Retinal pigment epithelial cell (primary cell): ENCODE measurements at regions not wholly inside any gene's neighbourhood (a gene's known extent, or its start where the extent isn't known, plus 50 kb on each side); places are given as distances from the start of the nearest gene placed in this dataset.
"Not testable (repeated sequence)": the region's sequence is repeated elsewhere in the genome, so short reads cannot be mapped to it uniquely, and the experiment has no call there.

Source experiments
- DNase-seq: peaks from one replicate; pipeline ENCODE4 v3.0.0-alpha.2; 2010; ENCODE audit warnings: low read depth
- H3K4me3 ChIP-seq: 2 replicates; pipeline ENCODE4 v1.5.1; 2011; ENCODE audit warnings: mild to moderate bottlenecking, low read length, control low read depth, moderate library complexity
- TF ChIP-seq, protein P1 (sequence below): conservative IDR thresholded peaks from 2 replicates; pipeline ENCODE4 v1.5.1; 2011; ENCODE audit warnings: low read depth, low read length, control low read depth, inconsistent platforms

DNA sequence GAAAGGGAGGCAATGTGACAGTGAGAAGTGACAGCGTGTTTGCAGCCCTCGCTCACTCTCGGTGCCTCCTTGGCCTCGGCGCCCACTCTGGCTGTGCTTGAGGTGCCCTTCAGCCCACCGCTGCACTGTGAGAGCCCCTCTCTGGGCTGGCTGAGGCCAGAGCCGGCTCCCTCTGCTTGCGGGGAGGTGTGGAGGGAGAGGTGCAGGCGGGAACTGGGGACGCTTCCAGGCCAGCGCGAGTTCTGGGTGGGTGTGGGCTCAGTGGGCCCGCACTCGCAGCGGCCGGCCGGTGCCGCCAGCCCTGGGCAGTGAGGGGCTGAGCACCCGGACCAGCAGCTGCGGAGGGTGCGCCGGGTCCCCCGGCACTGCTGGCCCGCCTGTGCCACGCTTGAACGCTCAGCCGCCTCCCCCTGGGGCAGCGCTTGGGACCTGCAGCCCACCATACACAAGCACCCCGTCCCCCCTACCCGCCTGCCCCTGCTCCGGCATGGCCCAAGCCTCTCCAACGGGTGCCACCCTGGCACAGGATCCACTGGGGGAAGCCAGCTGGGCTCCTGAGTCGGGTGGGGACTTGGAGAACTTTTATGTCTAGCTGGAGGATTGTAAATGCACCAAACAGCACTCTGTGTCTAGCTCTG, 1142.8 kb upstream of the INTU start:
- TF ChIP-seq, protein P1, sequence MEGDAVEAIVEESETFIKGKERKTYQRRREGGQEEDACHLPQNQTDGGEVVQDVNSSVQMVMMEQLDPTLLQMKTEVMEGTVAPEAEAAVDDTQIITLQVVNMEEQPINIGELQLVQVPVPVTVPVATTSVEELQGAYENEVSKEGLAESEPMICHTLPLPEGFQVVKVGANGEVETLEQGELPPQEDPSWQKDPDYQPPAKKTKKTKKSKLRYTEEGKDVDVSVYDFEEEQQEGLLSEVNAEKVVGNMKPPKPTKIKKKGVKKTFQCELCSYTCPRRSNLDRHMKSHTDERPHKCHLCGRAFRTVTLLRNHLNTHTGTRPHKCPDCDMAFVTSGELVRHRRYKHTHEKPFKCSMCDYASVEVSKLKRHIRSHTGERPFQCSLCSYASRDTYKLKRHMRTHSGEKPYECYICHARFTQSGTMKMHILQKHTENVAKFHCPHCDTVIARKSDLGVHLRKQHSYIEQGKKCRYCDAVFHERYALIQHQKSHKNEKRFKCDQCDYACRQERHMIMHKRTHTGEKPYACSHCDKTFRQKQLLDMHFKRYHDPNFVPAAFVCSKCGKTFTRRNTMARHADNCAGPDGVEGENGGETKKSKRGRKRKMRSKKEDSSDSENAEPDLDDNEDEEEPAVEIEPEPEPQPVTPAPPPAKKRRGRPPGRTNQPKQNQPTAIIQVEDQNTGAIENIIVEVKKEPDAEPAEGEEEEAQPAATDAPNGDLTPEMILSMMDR, result no peak
- DNase-seq, result no peak
- H3K4me3 ChIP-seq, result no peak overlapping the region

DNA sequence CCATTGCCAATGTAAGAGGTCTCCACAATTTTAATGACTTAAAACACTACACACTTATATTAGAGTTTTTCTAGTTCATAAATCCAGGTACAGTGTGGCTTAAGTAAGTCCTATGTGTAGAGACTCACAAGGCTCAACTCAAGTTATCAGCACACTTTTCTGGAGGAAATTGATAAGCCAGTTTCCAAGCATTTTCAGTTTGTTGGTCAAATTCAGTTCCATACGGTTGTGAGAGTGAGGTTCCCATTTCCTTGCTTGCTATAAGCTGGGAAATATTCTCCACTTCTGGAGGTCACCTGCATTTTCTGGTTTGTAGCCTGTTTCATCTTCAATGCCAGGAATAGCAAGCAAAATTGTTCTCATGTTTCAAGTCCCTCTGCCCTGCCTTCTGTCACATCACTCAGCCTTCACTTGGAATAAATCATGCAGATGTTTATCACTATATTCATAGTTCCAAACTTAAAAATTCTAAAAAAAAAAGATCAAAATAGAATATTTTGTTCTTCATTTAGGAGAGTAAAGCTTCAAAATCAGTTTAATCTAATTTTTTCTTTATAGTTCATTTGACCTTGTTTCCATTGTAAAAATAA, 1137.5 kb upstream of the INTU start:
- DNase-seq, result no peak

DNA sequence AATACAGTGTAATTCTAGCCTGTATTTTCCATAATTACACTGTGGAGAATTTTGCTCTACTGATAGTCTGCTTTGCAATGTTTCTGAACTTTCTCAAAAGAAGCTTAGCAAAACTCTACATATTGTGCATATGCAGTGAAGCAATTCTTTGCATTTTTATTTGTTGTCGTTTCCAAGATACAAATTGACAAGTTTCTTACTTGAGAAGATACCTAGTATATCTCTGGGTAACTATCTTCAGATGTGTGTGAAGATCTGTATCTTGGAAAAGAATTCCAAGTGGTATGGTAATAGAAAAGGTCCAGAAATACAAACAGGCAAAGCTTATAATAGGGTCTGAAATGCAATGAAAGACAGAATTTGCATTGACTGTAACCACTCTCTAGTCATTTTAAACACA, 1119.8 kb upstream of the INTU start:
- no peak for DNase-seq
- no peak overlapping the region for H3K4me3 ChIP-seq
- TF ChIP-seq, protein P1, result no peak

More for the DNA sequence above, 1137.5 kb upstream of the INTU start:
- TF ChIP-seq, protein P1, result no peak
- H3K4me3 ChIP-seq, result no peak overlapping the region

DNA sequence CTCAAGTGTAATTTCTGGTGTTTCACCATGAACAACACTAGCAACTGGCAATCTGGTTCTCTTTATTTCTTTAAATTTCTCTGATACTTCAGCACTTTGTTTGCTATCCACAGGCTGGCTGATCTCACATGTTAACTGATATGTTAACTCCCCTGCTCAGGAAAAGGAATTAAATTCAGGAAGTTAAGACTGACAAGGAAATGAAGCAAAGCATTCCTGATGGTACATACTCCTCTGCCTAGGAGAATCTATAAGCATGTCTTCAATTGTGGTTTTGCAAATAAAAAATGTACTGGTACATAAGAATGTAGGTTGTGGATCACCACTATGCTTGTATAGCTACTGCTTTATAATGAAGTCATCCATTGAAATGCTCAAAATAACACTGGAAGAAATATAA, 1119.2 kb upstream of the INTU start:
- no peak for DNase-seq
- no peak overlapping the region for H3K4me3 ChIP-seq
- TF ChIP-seq, protein P1, result no peak

DNA sequence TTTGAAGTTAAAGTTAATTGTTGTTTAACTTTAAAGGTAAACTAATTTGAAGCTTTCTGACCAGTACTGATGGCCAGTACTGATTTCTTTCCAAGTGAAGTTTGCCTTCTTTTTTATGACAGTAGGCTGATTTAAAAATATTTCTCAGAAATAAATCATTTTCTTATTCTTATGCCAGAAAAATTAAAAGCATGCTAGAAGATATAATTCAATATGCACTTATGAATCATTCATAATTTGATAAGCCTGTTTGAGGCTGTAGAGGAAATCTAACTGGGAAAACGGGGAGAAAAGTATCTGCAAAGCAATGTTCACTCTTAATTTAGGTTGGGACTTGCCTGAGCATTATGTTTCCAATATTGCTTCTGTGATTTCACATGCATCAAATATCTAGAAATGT, 1112.0 kb upstream of the INTU start:
- no peak for DNase-seq
- TF ChIP-seq, protein P1, result no peak
- H3K4me3 ChIP-seq, result no peak overlapping the region

DNA sequence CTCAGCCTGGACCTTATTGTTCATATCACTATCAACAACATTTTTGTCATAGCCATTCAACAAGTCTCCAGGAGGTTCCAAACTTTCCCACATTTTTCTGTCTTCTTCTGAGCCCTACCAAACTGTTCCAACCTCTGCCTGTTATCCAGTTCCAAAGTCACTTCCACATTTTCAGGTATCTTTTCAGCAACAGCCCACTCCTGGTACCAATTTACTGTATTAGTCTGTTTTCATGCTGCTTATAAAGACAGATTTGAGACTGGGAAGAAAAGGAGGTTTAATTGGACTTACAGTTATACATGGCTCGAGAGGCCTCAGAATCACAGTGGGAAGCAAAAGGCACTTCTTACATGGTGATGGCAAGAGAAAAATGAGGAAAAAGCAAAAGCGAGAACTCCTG, 1107.4 kb upstream of the INTU start:
- not testable (repeated sequence) for DNase-seq, H3K4me3 ChIP-seq

DNA sequence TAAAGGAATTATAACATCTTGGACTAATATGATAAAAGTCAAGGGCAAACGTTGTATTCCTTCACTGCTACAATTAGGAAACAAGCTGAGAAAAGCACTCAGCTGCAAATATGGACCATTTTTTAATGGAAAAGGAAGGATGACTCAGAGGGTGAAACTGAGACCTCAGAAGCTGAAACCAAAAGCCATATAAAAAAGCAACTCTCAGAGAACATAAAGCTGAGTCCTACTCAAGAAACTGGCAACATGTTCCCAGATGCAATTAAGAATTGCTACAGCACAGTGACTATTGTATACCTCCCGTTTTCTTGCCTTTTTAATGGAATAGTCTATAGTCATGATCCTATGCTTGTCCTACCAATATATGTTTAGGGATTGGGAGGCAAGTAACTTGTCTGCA, 1106.4 kb upstream of the INTU start:
- TF ChIP-seq, protein P1, result no peak
- no peak overlapping the region for H3K4me3 ChIP-seq
- no peak for DNase-seq
